ENCODE measurements at regions not wholly inside any gene's neighbourhood (a gene's known extent, or its start where the extent isn't known, plus 50 kb on each side); places are given as distances from the start of the nearest gene placed in this dataset.

DNA sequence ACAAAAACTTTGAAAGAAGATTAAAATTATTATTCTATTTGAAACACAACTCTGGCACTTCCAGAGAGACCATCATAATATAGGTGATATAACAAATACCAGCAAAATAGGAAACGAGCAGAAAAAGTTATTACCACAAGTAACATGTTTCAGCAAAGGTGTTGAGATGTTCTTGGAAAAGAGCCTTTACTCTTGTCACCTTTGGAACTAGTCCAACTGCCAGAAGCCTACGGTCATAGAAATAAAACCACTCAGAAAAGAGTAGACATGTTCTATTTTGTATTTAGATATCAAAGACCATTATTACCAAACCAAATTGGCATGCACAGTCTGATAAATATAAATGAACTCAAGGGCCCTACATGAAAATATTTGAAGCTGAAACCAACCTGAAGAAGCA is 145.0 kb upstream of the DMAC1 start:
- TF ChIP-seq, protein P1, sequence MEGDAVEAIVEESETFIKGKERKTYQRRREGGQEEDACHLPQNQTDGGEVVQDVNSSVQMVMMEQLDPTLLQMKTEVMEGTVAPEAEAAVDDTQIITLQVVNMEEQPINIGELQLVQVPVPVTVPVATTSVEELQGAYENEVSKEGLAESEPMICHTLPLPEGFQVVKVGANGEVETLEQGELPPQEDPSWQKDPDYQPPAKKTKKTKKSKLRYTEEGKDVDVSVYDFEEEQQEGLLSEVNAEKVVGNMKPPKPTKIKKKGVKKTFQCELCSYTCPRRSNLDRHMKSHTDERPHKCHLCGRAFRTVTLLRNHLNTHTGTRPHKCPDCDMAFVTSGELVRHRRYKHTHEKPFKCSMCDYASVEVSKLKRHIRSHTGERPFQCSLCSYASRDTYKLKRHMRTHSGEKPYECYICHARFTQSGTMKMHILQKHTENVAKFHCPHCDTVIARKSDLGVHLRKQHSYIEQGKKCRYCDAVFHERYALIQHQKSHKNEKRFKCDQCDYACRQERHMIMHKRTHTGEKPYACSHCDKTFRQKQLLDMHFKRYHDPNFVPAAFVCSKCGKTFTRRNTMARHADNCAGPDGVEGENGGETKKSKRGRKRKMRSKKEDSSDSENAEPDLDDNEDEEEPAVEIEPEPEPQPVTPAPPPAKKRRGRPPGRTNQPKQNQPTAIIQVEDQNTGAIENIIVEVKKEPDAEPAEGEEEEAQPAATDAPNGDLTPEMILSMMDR (IDR thresholded peaks at IDR 0.05 in 4 of 5, conservative IDR thresholded peaks at IDR 0.05 in 1 of 5): no peak
- no peak for TF ChIP-seq POLR2A (IDR thresholded peaks at IDR 0.05)

All from gastrocnemius medialis (tissue), 4 donors.